Stimulated activated CD4-positive, alpha-beta T cell treated with anti-CD3 and anti-CD28 coated beads, Interleukin-15, amount 100 ng/mL, for 48 hours (primary cell): ENCODE measurements at regions not wholly inside any gene's neighbourhood (a gene's known extent, or its start where the extent isn't known, plus 50 kb on each side); places are given as distances from the start of the nearest gene placed in this dataset.

Source experiments
- DNase-seq, 2 donors: peaks; one replicate each; pipeline ENCODE4 v3.0.0-alpha.2; 2020; ENCODE audit warnings: low read depth in 2 of 2

GRCh38 chr21:24115141-24115540, 1492.1 kb downstream of the MRPL39 start:
- DNase-seq = no peak

DNA sequence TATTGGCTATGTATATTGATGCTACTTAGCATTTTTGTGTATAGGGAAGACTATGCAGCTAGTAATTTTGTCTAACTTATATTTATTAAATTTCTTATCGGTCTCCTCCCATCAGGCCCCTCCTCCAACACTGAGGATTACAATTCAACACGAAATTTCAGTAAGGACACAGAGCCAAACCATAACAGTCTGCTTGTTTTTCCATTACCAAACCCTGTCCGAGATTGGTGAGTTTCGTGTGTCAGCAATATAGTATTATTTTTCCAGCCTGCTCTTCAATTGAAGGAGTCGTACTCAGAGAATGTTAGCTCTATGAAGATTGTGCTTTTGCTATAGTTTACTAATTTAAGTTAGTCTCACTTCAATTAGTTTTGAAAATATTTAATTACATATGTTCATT, 1495.3 kb downstream of the MRPL39 start:
- no peak for DNase-seq

DNA sequence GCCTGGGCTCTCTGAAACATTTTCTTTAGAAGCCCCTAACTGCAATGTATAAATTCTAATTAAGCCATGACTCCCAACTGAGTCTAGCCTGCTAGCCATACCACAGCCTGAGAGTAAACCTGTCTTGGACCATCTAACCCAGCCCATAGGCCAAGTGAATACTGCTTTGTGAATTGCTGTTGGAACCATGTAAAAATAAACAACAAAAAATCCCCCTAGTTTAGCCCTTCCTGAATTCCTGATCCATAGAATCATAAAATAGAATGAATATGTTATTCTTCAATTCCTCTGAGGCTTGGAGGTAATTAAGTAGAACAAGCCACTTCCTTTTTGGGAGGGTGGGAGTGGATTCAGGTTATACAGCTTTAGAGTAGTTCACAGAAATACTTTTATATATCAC, 1496.4 kb downstream of the MRPL39 start:
- DNase-seq = no peak

DNA sequence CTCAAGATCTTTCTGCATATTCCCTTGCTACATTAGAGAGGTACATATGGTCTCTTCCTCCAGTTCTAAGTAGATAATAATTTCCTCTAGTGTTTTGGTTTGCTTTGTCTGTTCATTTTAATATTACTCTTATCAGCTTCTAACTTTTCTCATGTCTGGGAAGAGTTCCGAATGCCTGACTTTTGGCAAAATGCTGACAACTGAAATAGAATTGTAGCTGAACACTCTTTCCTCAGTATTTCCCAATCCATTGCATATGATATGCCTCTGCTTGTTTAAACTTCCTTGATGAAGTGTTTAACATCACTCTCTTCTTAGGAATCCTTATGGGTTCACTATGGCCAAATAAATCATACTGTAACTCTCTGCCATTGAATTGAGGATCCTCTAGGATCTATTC, 1510.1 kb downstream of the MRPL39 start:
- no peak for DNase-seq

DNA sequence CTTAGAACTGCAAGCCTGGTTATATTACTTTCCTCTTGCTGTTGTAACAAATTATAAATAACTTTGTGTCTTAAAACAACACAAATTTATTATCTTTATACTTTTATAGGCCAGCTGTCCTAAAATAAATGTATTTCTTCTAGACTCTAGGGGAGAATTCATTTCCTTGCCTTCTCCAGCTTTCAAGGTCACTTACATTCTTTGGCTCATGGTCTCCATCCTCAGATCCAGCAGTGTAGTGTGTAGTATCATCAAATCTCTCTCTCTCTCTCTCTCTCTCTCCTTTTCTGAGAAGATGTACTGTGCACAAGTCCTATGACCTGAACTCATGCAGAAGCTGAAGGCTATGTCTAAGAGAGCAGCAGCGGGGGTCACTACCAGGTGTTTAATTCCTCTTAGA, 1510.6 kb downstream of the MRPL39 start:
- no peak for DNase-seq

- no peak for DNase-seq
These were observed 1514.2 kb downstream of the MRPL39 start for GRCh38 chr21:24093032-24093431.

DNA sequence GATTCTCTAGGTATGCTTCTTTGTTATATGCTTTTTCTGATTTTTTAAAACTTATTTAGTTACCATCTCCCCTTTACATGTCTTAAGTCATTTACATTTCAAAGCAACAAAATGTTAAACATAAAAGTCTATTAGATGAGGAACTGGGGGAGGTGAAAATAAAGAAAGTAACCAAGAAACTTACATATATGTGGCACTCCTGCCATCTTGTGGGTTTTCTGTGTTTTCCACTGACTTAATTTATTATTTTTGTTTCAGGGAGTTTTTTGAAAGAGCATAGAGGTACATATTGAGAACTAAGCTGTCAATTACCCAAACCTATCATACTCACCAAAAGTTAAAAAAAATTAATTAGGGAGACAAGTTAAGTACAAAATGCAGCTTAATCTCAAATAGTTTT, 1531.1 kb downstream of the MRPL39 start:
- DNase-seq = no peak

- DNase-seq = no peak
These were observed 1551.6 kb downstream of the MRPL39 start for GRCh38 chr21:24055696-24056095.

DNA sequence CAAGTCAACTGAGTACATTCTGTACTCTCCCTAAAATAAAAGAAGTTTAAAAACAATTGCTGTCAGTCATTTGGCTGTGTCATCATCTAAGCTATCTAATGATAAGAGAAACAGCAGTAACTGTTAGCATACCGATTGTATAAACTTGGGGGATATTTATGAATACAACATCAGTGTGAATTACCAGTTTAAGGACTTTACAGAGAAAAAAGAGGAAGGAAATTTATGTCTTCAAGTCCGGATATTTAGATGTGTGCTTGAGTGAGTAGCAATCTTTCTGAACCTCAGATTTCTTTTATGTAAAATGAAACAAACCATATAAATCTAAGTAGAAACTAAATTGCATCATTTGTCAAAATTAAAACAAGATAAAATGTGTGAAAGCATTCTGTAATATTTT, 1557.0 kb downstream of the MRPL39 start:
- no peak for DNase-seq

DNA sequence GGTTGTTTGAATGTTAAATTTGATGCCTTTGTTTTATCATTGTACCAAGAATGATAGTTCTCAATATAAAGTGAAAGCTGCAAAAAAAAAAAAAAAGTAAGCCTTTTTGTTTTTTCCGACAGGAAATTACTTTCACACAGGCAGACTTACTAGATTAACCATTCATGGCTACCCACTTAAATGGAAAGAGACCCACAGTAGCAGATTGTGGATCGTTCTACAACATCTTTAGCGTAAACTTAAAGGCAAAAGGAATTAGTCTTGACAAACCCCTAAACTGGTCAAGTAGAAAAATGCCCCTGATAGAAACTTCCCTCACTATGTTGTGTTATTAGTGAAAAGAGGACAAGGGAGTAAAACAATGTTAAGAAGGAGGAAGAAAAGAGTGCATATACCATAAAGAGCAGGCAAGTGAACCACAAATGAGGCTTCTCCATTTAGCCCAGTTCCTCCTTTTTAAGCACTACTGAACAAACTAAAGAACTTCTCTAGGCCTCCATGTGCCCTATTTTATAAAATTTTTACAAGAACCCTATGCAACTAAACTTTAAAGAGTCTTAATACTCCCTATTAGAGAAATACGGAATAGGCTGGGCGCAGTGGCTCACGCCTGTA, 1560.3 kb downstream of the MRPL39 start:
- DNase-seq = no peak

DNA sequence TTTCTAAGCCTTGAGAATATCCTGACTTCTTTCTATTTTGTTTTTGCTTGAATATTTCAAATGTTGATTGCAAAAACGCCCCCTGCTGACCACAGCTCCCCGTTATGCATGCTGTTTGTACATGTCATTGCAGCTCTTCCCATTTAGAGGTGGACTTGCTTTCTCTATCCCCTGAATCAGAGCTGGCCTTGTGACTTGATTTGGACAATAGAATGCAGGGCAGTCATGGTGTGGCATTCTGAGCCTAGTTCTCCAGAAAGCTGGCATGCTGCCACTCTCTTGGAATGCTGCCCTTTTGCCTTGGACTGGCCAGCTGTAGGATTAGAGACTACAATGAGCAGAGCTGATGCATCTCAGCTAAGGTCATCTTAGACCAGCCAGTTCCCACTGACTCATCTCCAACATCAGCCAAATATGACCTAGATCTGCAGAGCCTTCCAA, 1561.5 kb downstream of the MRPL39 start:
- no peak for DNase-seq

DNA sequence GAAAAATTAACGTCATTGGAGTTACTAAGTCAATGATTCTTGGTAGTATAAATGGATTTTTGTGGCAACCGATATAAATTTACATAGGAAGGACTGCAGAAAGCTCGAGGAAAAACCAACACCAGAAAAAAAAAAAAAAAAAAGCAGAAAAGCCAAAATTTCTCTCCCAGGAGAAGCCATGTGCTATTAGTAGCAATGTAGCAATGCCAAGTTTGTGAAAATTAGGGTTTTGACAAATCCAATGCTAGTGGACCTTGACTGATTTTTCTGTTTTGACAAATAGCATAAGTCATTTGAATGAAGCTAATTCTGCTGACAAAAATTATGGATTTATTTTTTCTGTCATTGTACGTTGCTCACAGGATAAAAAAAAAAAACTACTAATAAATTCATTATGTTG, 1561.9 kb downstream of the MRPL39 start:
- DNase-seq = no peak

- DNase-seq = no peak
These were observed 1564.6 kb downstream of the MRPL39 start for GRCh38 chr21:24042687-24043086.

- no peak for DNase-seq
These were observed 1574.5 kb downstream of the MRPL39 start for GRCh38 chr21:24032709-24033232.

DNA sequence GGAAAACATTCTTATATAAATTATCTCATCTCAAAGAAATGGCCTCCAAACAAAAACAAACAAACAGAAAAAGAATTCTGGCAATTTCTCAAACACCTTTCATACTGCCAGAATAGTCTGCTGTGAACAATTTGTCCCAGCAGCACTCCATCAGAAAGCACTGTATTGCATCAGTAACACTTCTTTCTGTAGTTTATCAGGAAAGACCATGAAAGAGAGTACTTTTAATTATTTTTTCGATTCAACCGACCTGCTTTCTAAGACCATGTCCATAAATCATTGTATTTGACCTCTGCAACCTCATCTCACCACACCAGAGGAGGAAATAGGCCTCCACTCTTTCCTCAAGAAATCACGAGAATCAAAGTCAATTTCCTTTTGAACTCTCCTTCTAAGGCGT, 1579.9 kb downstream of the MRPL39 start:
- DNase-seq = no peak

GRCh38 chr21:24025101-24025500, 1582.2 kb downstream of the MRPL39 start:
- DNase-seq = no peak

- DNase-seq = no peak
These were observed 1583.3 kb downstream of the MRPL39 start for GRCh38 chr21:24023936-24024335.

DNA sequence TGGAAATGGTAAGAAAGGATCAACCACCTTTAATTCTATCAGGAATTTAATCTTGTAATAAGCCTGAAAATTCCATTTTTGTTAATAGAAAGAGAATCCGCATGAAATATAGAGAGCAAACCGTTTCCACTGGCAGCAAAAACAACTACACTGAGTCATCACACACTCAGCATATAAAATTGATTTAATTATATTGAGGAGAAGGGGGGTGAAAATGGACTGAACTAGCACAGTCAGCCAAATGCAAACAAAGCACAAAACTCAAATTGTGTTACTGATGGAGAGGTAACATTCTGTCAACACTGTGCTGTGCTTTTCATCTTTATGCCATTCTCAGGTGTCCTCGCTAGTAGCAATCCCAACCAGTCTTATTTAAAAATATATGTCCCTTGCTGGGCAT, 1583.9 kb downstream of the MRPL39 start:
- DNase-seq = no peak

- DNase-seq = no peak
These were observed 1592.9 kb downstream of the MRPL39 start for GRCh38 chr21:24014381-24014780.

DNA sequence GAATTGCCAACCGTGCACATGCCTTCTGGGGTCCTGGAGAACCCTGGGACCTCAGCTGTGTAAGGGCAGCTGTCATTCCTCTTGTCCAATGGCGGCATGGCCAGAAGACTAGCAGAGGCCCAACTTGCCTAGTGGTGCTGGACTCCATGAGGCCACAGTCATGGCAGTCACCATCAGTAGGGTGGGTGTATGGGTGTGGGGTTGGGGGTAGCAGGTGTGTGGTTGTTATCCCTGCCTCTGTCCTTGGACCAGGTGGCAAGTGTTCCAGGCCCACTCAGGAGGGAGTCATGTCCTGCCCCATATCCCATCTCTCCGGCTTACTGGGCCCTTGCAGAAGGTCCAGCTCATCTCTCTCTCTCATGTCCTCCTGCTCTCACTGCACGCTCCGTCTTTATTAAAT, 1596.2 kb downstream of the MRPL39 start:
- no peak for DNase-seq

DNA sequence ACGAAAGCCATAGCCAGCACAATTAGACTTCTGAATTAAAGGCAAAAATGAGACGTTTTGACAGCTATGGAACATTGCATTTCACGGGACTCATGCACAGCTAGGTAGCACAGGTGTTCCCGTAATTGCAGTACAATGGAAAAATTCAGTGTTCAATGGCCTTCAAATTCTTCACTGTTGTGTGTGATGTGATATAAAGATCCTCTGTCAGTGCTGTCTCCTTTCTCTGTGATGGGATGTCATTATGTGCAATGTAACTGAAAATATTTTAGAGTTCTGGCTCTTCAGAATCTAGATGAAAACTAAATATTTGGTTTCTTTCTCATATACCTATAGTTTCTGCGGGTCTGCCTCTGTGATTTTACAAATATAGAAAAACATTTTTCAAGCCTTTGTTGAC, 1599.7 kb downstream of the MRPL39 start:
- no peak for DNase-seq

- no peak for DNase-seq
These were observed 1620.3 kb downstream of the MRPL39 start for GRCh38 chr21:23986987-23987386.

GRCh38 chr21:23986214-23986613, 1621.1 kb downstream of the MRPL39 start:
- DNase-seq = no peak

- no peak for DNase-seq
These were observed 1624.7 kb downstream of the MRPL39 start for GRCh38 chr21:23982546-23982945.
